ENCODE measurements at regions not wholly inside any gene's neighbourhood (a gene's known extent, or its start where the extent isn't known, plus 50 kb on each side); places are given as distances from the start of the nearest gene placed in this dataset.

DNA sequence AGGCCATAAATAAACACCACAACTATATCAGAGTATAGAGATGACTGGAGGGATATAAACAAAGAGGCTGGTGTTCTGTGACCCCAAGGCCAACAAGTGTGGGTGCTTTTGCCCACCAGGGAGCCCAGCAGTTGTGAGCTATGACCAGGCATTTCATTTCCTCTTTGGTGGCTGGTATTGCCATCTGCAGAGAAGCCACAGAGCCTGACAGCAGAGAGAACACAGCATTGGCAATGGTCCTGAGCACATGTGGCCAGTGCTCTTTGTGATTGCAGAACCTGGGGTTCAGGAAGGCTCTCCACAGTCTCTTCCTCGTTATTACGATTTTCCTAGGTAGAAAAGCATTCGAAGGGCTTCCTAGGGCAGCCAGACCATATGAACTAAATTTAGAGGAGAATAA is 112.3 kb downstream of the TM2D1 start:
- Histone ChIP-seq H3K36me3 (ENCODE audit: insufficient read depth, insufficient read length, low read length) (no peaks in the 10 kb centered on the region), H3K9me3 (ENCODE audit: insufficient read depth, low read length) (no peaks in the 10 kb centered on the region), H3K27me3 (ENCODE audit: insufficient read depth, insufficient read length) (no peaks in the 10 kb centered on the region), H3K4me1 (ENCODE audit: insufficient read depth, insufficient read length) (no peaks in the 10 kb centered on the region), H3K4me3 (ENCODE audit: insufficient read length, low read depth) (no peak overlapping the region), H3K9ac (ENCODE audit: insufficient read length, low read depth) (no peak overlapping the region)
- DNase-seq (ENCODE audit: low read depth, low spot score) = no peak
- no peak for TF ChIP-seq SUZ12 (IDR thresholded peaks at IDR 0.05; ENCODE audit: extremely low read depth, insufficient read depth, insufficient read length)
- TF ChIP-seq YY1 (IDR thresholded peaks at IDR 0.05; ENCODE audit: insufficient read depth, insufficient read length) = no peak
- no peak for TF ChIP-seq ZNF274 (IDR thresholded peaks at IDR 0.05; ENCODE audit: low read depth, low read length)

DNA sequence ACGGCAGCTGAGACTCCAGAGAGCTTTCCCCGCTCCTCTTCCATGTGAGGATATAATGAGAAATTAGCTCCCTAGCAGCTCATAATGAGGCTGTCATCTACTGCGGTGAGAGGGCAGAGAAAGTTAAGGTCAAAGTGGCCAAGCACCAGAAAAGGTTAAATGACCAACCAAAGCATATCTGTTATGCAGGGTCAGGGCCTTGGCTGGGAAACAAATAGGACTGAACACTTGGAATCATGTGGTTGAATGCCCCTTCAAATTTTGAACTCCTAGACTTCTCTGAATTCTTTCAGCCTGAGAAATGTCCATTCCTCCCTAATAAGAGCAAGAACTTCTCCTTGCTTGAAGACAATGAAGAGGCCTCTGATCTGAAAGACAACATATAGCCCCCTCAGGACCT is 115.9 kb downstream of the TM2D1 start:
- Histone ChIP-seq H3K9ac (ENCODE audit: insufficient read length, low read depth) (no peak overlapping the region), H3K4me1 (ENCODE audit: insufficient read depth, insufficient read length) (no peaks in the 10 kb centered on the region), H3K36me3 (ENCODE audit: insufficient read depth, insufficient read length, low read length) (no peaks in the 10 kb centered on the region), H3K27me3 (ENCODE audit: insufficient read depth, insufficient read length) (no peaks in the 10 kb centered on the region), H3K4me3 (ENCODE audit: insufficient read length, low read depth) (no peak overlapping the region), H3K9me3 (ENCODE audit: insufficient read depth, low read length) (no peaks in the 10 kb centered on the region)
- TF ChIP-seq ZNF274 (IDR thresholded peaks at IDR 0.05; ENCODE audit: low read depth, low read length) (no peak), SUZ12 (IDR thresholded peaks at IDR 0.05; ENCODE audit: extremely low read depth, insufficient read depth, insufficient read length) (no peak), YY1 (IDR thresholded peaks at IDR 0.05; ENCODE audit: insufficient read depth, insufficient read length) (no peak)
- no peak for DNase-seq (ENCODE audit: low read depth, low spot score)

DNA sequence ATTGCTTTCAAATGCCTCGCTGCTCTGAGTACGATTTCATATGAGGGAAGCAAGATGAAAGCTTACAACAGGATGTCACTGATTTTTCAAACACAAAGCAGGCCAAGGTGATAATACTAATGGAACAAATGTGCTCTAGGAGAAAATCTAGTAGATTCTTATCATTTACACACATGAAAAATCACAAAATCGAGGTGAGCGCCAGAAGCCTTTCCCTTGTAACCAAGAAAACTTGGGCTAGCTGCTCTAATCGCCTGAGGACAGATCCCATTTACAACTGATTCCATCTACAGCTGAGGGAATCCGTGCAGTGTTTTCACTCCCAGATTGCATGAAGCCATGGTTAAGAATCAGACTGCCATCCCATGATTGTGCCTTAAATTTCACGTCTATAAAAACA is 117.5 kb downstream of the TM2D1 start:
- Histone ChIP-seq H3K27me3 (ENCODE audit: insufficient read depth, insufficient read length) (no peaks in the 10 kb centered on the region), H3K9ac (ENCODE audit: insufficient read length, low read depth) (no peak overlapping the region), H3K9me3 (ENCODE audit: insufficient read depth, low read length) (no peaks in the 10 kb centered on the region), H3K4me3 (ENCODE audit: insufficient read length, low read depth) (no peak overlapping the region), H3K4me1 (ENCODE audit: insufficient read depth, insufficient read length) (no peaks in the 10 kb centered on the region), H3K36me3 (ENCODE audit: insufficient read depth, insufficient read length, low read length) (no peaks in the 10 kb centered on the region)
- TF ChIP-seq SUZ12 (IDR thresholded peaks at IDR 0.05; ENCODE audit: extremely low read depth, insufficient read depth, insufficient read length) = no peak
- DNase-seq (ENCODE audit: low read depth, low spot score) = no peak

DNA sequence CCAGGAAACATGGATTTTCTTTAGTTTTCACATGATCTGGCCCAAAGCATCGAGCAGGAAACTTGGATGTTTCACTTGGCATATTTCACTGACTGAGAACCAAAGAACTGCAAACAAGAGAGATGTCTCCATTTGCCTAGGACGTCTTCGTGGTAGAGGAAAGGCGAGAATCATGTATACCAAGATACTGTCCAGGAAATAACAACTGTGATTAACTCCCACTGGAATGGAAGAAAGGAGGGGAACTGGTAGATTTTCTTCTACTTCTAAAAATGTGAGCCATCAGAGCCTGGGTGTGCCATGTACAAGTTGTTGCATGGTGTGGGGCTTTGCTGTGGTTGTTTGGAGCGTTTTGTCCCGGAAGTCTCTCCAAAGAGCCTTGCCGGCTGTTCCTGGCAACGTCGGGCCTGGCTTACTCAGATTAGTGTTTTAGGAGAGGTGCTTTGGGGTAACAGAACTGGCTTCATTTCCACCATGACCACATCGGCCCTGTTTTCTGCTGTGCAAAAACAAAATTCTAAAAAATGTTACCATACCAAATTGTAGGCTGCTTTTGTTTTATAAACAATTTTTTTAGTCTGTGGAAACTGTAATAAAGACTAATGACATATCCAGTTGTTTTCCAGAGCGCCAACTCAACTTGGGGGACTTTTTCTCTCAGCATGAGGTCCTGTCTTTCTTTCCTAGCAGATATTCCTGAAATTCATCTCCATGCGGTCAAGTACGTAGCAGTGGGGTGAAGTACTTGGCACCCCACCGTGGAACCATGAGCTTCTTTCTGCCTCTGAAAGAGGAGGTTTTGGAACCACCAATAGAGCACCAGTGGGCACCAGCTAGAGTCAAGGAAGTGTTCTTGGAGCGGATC is 118.3 kb downstream of the TM2D1 start:
- no peak for TF ChIP-seq ZNF274 (IDR thresholded peaks at IDR 0.05; ENCODE audit: low read depth, low read length)
- no peak for TF ChIP-seq SUZ12 (IDR thresholded peaks at IDR 0.05; ENCODE audit: extremely low read depth, insufficient read depth, insufficient read length)
- no peak for TF ChIP-seq YY1 (IDR thresholded peaks at IDR 0.05; ENCODE audit: insufficient read depth, insufficient read length)
- H3K4me1 ChIP-seq (ENCODE audit: insufficient read depth, insufficient read length) = no peaks in the 10 kb centered on the region
- H3K9me3 ChIP-seq (ENCODE audit: insufficient read depth, low read length) = no peaks in the 10 kb centered on the region
- H3K9ac ChIP-seq (ENCODE audit: insufficient read length, low read depth) = no peak overlapping the region
- H3K4me3 ChIP-seq (ENCODE audit: insufficient read length, low read depth) = no peak overlapping the region
- no peak for DNase-seq (ENCODE audit: low read depth, low spot score)
- H3K27me3 ChIP-seq (ENCODE audit: insufficient read depth, insufficient read length) = no peaks in the 10 kb centered on the region
- no peaks in the 10 kb centered on the region for H3K36me3 ChIP-seq (ENCODE audit: insufficient read depth, insufficient read length, low read length)

DNA sequence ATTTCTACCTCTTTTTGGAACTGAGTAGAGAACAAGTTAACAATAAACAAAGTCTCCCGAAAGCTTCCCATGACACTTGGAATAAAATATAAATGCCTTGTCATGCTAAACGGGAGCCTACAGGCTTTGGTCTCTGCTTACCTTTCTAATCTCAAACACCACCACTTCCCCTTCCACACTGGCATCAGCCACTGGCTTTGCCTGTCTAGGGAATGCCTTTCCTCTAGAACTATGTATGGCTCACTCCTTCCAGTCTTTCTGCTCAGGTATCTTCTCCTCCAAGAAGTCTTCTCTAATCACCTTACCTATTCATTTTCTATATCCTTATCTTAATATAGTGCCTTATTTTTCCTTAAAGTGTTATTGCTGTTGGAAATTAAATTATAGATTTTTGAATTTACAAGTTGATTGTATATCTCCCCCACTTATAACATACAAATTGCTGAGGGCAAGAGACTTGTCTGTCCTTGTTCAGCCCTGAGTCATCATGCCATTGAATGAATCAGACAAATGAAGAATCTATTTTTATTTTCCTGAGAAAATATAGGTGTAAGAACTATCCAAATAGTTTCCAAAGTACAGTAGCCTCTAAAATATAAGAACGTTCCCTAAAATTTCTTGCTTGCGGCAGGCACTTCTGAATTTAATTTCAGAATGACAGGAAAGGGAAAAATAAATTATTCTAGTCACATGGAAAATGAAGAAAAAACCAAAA is 119.2 kb downstream of the TM2D1 start:
- H3K4me1 ChIP-seq (ENCODE audit: insufficient read depth, insufficient read length) = no peaks in the 10 kb centered on the region
- TF ChIP-seq ZNF274 (IDR thresholded peaks at IDR 0.05; ENCODE audit: low read depth, low read length) = no peak
- TF ChIP-seq SUZ12 (IDR thresholded peaks at IDR 0.05; ENCODE audit: extremely low read depth, insufficient read depth, insufficient read length) = no peak
- no peak for TF ChIP-seq YY1 (IDR thresholded peaks at IDR 0.05; ENCODE audit: insufficient read depth, insufficient read length)
- H3K4me3 ChIP-seq (ENCODE audit: insufficient read length, low read depth) = no peak overlapping the region
- H3K36me3 ChIP-seq (ENCODE audit: insufficient read depth, insufficient read length, low read length) = no peaks in the 10 kb centered on the region
- no peak for DNase-seq (ENCODE audit: low read depth, low spot score)
- H3K9ac ChIP-seq (ENCODE audit: insufficient read length, low read depth) = no peak overlapping the region
- no peaks in the 10 kb centered on the region for H3K27me3 ChIP-seq (ENCODE audit: insufficient read depth, insufficient read length)
- no peaks in the 10 kb centered on the region for H3K9me3 ChIP-seq (ENCODE audit: insufficient read depth, low read length)

DNA sequence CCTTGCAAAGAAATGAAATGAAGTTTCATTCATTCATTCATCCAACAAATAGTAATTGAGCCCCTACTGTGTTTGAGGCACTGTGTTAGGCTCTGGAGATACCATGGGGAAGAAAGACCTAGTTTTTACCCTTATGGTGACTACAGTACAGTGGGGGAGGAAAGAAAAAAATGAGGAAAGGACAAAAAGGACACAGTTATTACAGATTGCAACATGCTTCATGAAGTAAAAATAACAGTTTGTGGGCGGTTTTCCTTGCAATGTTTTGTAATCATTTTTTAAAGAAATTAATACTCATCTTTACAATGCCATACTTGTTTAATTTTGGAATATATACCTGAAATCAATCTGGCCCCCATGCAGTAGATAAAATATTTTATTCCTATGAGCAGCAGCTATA is 120.3 kb downstream of the TM2D1 start:
- DNase-seq (ENCODE audit: low read depth, low spot score) = no peak
- no peaks in the 10 kb centered on the region for H3K36me3 ChIP-seq (ENCODE audit: insufficient read depth, insufficient read length, low read length)
- H3K27me3 ChIP-seq (ENCODE audit: insufficient read depth, insufficient read length) = no peaks in the 10 kb centered on the region
- no peak overlapping the region for H3K9ac ChIP-seq (ENCODE audit: insufficient read length, low read depth)
- TF ChIP-seq SUZ12 (IDR thresholded peaks at IDR 0.05; ENCODE audit: extremely low read depth, insufficient read depth, insufficient read length) (no peak), YY1 (IDR thresholded peaks at IDR 0.05; ENCODE audit: insufficient read depth, insufficient read length) (no peak), ZNF274 (IDR thresholded peaks at IDR 0.05; ENCODE audit: low read depth, low read length) (no peak)
- no peaks in the 10 kb centered on the region for H3K9me3 ChIP-seq (ENCODE audit: insufficient read depth, low read length)
- no peak overlapping the region for H3K4me3 ChIP-seq (ENCODE audit: insufficient read length, low read depth)
- no peaks in the 10 kb centered on the region for H3K4me1 ChIP-seq (ENCODE audit: insufficient read depth, insufficient read length)

DNA sequence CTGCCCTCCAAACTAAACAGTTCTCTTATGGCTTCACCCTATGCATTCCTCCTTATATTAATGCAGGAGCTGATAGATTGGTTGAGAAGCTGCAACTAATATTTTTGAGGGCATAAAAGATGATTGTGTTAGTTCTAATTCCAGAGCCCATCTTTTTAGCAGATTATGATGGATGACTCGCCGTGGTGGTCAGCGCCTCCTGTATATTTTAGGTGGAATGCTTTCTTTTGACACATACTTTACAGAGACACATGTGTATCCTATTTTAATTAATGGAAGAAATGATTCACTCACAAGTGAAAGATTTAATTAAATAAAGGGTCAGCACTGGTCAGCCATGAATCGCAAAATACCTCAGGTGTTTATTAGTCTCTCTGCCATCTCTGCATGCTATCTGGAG is 120.7 kb downstream of the TM2D1 start:
- TF ChIP-seq YY1 (IDR thresholded peaks at IDR 0.05; ENCODE audit: insufficient read depth, insufficient read length) (no peak), SUZ12 (IDR thresholded peaks at IDR 0.05; ENCODE audit: extremely low read depth, insufficient read depth, insufficient read length) (no peak), ZNF274 (IDR thresholded peaks at IDR 0.05; ENCODE audit: low read depth, low read length) (no peak)
- H3K36me3 ChIP-seq (ENCODE audit: insufficient read depth, insufficient read length, low read length) = no peaks in the 10 kb centered on the region
- no peak overlapping the region for H3K4me3 ChIP-seq (ENCODE audit: insufficient read length, low read depth)
- no peak overlapping the region for H3K9ac ChIP-seq (ENCODE audit: insufficient read length, low read depth)
- DNase-seq (ENCODE audit: low read depth, low spot score) = no peak
- no peaks in the 10 kb centered on the region for H3K27me3 ChIP-seq (ENCODE audit: insufficient read depth, insufficient read length)
- no peaks in the 10 kb centered on the region for H3K4me1 ChIP-seq (ENCODE audit: insufficient read depth, insufficient read length)
- no peaks in the 10 kb centered on the region for H3K9me3 ChIP-seq (ENCODE audit: insufficient read depth, low read length)
